Activated CD4-positive, alpha-beta memory T cell treated with anti-CD3 and anti-CD28 coated beads for 36 hours (primary cell): ENCODE measurements at regions not wholly inside any gene's neighbourhood (a gene's known extent, or its start where the extent isn't known, plus 50 kb on each side); places are given as distances from the start of the nearest gene placed in this dataset.

Experiments used
- CTCF ChIA-PET: fragments of 350-600 bp; sonication (Branson Sonifier 250); formaldehyde crosslinking; loops from one replicate; lab custom pipeline; 2021; ENCODE audit warnings: antibody characterized with exemption, inconsistent platforms; lab: Charles Lee
- POLR2A ChIA-PET: fragments of 350-600 bp; sonication (Branson Sonifier 250); formaldehyde crosslinking; loops from one replicate; lab custom pipeline; 2021; ENCODE audit warnings: antibody characterized with exemption; lab: Charles Lee
- DNase-seq: peaks from one replicate; pipeline ENCODE4 v3.0.0-alpha.2; 2020
- H3K27ac Mint-ChIP-seq: one replicate; pipeline ENCODE4 v1.8.0; 2021; ENCODE audit warnings: mixed read lengths
- H3K27me3 Mint-ChIP-seq: one replicate; pipeline ENCODE4 v1.8.0; 2021; ENCODE audit warnings: mixed read lengths
- H3K36me3 Mint-ChIP-seq: one replicate; pipeline ENCODE4 v1.8.0; 2021; ENCODE audit warnings: mixed read lengths
- H3K4me1 Mint-ChIP-seq: one replicate; pipeline ENCODE4 v1.8.0; 2021; ENCODE audit warnings: low read depth, mixed read lengths
- H3K4me3 Mint-ChIP-seq: one replicate; pipeline ENCODE4 v1.8.0; 2021; ENCODE audit warnings: mild to moderate bottlenecking, mixed read lengths
- H3K9me3 Mint-ChIP-seq: one replicate; pipeline ENCODE4 v1.8.0; 2021; ENCODE audit warnings: mixed read lengths
- intact Hi-C: fragments of 100-400 bp; cut with micrococcal nuclease; formaldehyde crosslinking; loops from one replicate; pipeline ENCODE4 v1.15.1; 2023

GRCh38 chr13:78413887-78414553, 189.3 kb downstream of the POU4F1 start:
- no peak for DNase-seq
- Mint-ChIP-seq H3K36me3 (no peaks in the 10 kb centered on the region), H3K27me3 (no peaks in the 10 kb centered on the region), H3K27ac (no peak overlapping the region), H3K4me3 (no peak overlapping the region), H3K9me3 (no peaks in the 10 kb centered on the region), H3K4me1 (no peaks in the 10 kb centered on the region)
- POLR2A ChIA-PET: no interaction called here
- CTCF ChIA-PET: no interaction called here
- intact Hi-C loops: no loop called here

DNA sequence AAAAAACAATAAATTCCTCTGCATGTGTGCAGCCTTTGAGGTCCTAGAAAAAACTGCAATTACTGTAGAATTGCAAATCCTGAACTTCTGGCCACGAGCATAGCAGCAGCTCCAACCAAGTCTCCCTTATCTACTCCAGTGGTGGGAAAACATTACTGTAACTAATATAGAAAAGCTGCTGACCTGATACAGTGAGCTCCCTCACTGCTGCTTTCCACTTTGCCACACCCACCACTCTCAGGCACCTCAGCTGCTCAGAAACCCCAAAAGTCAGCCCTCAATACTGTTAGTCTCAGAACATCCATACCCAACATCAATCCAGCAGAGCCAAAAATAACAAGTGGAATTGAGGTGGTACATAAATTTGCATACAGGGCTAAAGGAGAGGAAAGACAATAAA, 192.5 kb downstream of the POU4F1 start:
- Mint-ChIP-seq H3K27ac (no peak overlapping the region), H3K4me3 (no peak overlapping the region), H3K4me1 (no peaks in the 10 kb centered on the region), H3K36me3 (no peaks in the 10 kb centered on the region), H3K27me3 (no peaks in the 10 kb centered on the region), H3K9me3 (no peaks in the 10 kb centered on the region)
- intact Hi-C loops: no loop called here
- DNase-seq: no peak
- CTCF ChIA-PET: no interaction called here
- POLR2A ChIA-PET: no interaction called here

DNA sequence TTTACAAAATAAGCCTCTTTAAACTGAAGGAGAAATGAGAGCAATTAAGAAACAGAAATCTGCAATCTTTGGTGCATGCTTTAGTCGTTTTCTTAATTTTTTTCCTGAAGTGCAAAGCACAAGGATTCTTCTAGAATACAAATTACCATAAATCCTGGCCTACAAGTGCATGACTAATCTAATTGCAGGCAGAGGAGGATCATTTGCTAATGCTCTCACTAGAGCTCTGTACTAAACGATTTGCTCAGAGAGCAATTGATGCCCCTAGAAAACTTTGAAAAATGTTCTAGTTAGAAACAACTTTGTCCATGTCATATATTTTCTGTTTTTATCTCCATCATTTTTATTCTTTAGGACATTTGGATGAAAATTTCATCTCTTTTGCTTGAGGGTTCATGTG, 193.2 kb downstream of the POU4F1 start:
- intact Hi-C loops: no loop called here
- ChIA-PET POLR2A (no interaction called here), CTCF (no interaction called here)

GRCh38 chr13:78409172-78409571, 194.2 kb downstream of the POU4F1 start:
- POLR2A ChIA-PET: no interaction called here
- Mint-ChIP-seq H3K36me3 (no peaks in the 10 kb centered on the region), H3K4me1 (no peaks in the 10 kb centered on the region), H3K27me3 (no peaks in the 10 kb centered on the region), H3K9me3 (no peaks in the 10 kb centered on the region), H3K27ac (no peak overlapping the region), H3K4me3 (no peak overlapping the region)
- DNase-seq: no peak
- CTCF ChIA-PET: no interaction called here
- intact Hi-C loops: no loop called here

More for the DNA sequence above, 193.2 kb downstream of the POU4F1 start:
- Mint-ChIP-seq H3K27me3 (no peaks in the 10 kb centered on the region), H3K27ac (no peak overlapping the region), H3K36me3 (no peaks in the 10 kb centered on the region), H3K4me3 (no peak overlapping the region), H3K9me3 (no peaks in the 10 kb centered on the region), H3K4me1 (no peaks in the 10 kb centered on the region)
- DNase-seq: no peak

GRCh38 chr13:78404846-78405360, 198.4 kb downstream of the POU4F1 start:
- POLR2A ChIA-PET: no interaction called here
- intact Hi-C loops: no loop called here
- Mint-ChIP-seq H3K27me3 (no peaks in the 10 kb centered on the region), H3K9me3 (no peaks in the 10 kb centered on the region), H3K36me3 (no peaks in the 10 kb centered on the region), H3K27ac (no peak overlapping the region), H3K4me1 (no peaks in the 10 kb centered on the region), H3K4me3 (no peak overlapping the region)
- CTCF ChIA-PET: no interaction called here
- DNase-seq: no peak

DNA sequence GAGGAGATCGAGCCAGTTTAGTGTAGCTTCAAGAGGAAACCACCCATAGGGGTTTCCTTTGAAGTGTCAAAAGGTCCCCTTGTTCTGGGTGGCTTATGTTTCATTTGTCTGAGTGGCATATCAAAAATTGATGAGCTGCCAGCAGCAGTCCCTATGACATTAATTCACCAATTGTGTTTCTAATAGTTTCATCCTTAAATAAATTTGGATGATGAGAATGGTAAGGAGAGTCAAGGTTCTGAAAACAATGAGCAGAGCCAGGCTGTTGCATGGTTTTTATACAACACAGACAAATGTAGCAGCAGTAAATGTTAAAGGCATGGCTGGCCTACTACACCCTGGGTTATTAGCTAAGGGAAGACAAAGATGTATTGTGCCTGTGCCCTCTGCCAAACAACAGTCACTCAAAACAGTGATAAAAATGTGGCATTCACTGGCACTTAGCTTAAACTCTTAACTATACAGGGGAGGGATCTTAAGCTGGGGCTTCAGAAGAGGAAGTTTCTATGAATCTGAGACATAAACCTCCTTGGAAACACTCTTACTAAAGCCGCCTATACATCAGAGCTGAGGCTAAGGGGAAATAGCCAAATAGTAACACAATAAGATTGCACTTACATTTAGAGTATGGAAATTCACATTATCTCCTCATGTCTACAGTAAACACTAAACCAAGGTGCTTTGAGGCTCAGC, 200.5 kb downstream of the POU4F1 start:
- Mint-ChIP-seq H3K27ac (no peak overlapping the region), H3K36me3 (no peaks in the 10 kb centered on the region), H3K9me3 (no peaks in the 10 kb centered on the region), H3K4me3 (no peak overlapping the region), H3K27me3 (no peaks in the 10 kb centered on the region), H3K4me1 (no peaks in the 10 kb centered on the region)
- ChIA-PET CTCF (no interaction called here), POLR2A (no interaction called here)
- intact Hi-C loops: no loop called here
- no peak for DNase-seq

- H3K27me3 Mint-ChIP-seq: no peaks in the 10 kb centered on the region
- POLR2A ChIA-PET: no interaction called here
- H3K36me3 Mint-ChIP-seq: no peaks in the 10 kb centered on the region
- CTCF ChIA-PET: no interaction called here
- no peak for DNase-seq
- H3K9me3 Mint-ChIP-seq: no peaks in the 10 kb centered on the region
- no peak overlapping the region for H3K27ac Mint-ChIP-seq
- no peaks in the 10 kb centered on the region for H3K4me1 Mint-ChIP-seq
- intact Hi-C loops: no loop called here
- no peak overlapping the region for H3K4me3 Mint-ChIP-seq
Observed at GRCh38 chr13:78401873-78402707, 201.3 kb downstream of the POU4F1 start.

GRCh38 chr13:78398743-78399410, 204.5 kb downstream of the POU4F1 start:
- ChIA-PET POLR2A (no interaction called here), CTCF (no interaction called here)
- H3K27ac Mint-ChIP-seq: no peak overlapping the region
- H3K4me1 Mint-ChIP-seq: no peaks in the 10 kb centered on the region
- no peaks in the 10 kb centered on the region for H3K27me3 Mint-ChIP-seq
- H3K9me3 Mint-ChIP-seq: peaks cover 2% of the 10 kb centered on the region
- H3K4me3 Mint-ChIP-seq: no peak overlapping the region
- H3K36me3 Mint-ChIP-seq: no peaks in the 10 kb centered on the region
- intact Hi-C loops: no loop called here
- no peak for DNase-seq

GRCh38 chr13:78393286-78394142, 209.8 kb downstream of the POU4F1 start:
- no peak for DNase-seq
- no peaks in the 10 kb centered on the region for H3K36me3 Mint-ChIP-seq

GRCh38 chr13:78383899-78384298, 219.5 kb downstream of the POU4F1 start:
- no peak for DNase-seq
- intact Hi-C loops: no loop called here
- peaks cover 1% of the 10 kb centered on the region for H3K27me3 Mint-ChIP-seq
- no peak overlapping the region for H3K4me3 Mint-ChIP-seq
- ChIA-PET CTCF (no interaction called here), POLR2A (no interaction called here)
- no peaks in the 10 kb centered on the region for H3K4me1 Mint-ChIP-seq
- H3K27ac Mint-ChIP-seq: no peak overlapping the region
- H3K9me3 Mint-ChIP-seq: no peaks in the 10 kb centered on the region
- no peaks in the 10 kb centered on the region for H3K36me3 Mint-ChIP-seq

More at GRCh38 chr13:78393286-78394142, 209.8 kb downstream of the POU4F1 start:
- peaks cover 2% of the 10 kb centered on the region for H3K9me3 Mint-ChIP-seq
- POLR2A ChIA-PET: no interaction called here
- no peaks in the 10 kb centered on the region for H3K4me1 Mint-ChIP-seq
- peaks cover 1% of the 10 kb centered on the region for H3K27me3 Mint-ChIP-seq
- CTCF ChIA-PET: no interaction called here
- intact Hi-C loops: no loop called here
- H3K27ac Mint-ChIP-seq: no peak overlapping the region
- no peak overlapping the region for H3K4me3 Mint-ChIP-seq

- CTCF ChIA-PET: no interaction called here
- no peak overlapping the region for H3K27ac Mint-ChIP-seq
- H3K36me3 Mint-ChIP-seq: no peaks in the 10 kb centered on the region
- H3K4me3 Mint-ChIP-seq: no peak overlapping the region
- no peaks in the 10 kb centered on the region for H3K4me1 Mint-ChIP-seq
- H3K9me3 Mint-ChIP-seq: no peaks in the 10 kb centered on the region
- H3K27me3 Mint-ChIP-seq: peaks cover 1% of the 10 kb centered on the region
- no peak for DNase-seq
- intact Hi-C loops: no loop called here
- POLR2A ChIA-PET: no interaction called here
Observed at GRCh38 chr13:78383071-78383484, 220.3 kb downstream of the POU4F1 start.
